Endodermal cell (in vitro differentiated cells): ENCODE measurements at regions not wholly inside any gene's neighbourhood (a gene's known extent, or its start where the extent isn't known, plus 50 kb on each side); places are given as distances from the start of the nearest gene placed in this dataset.

Source experiments
- DNase-seq: peaks from one replicate; pipeline ENCODE4 v3.0.0-alpha.2; 2017
- H3K27ac ChIP-seq: 2 replicates; pipeline ENCODE4 v1.5.1; 2013; ENCODE audit warnings: mild to moderate bottlenecking, low read depth, low read length, moderate library complexity
- H3K27me3 ChIP-seq: 2 replicates; pipeline ENCODE4 v1.6.1; 2013; ENCODE audit warnings: mild to moderate bottlenecking, low read length, moderate library complexity; ENCODE audit not compliant: insufficient read depth, control insufficient read depth, poor library complexity, severe bottlenecking
- H3K36me3 ChIP-seq: 2 replicates; pipeline ENCODE4 v1.7.0; 2013; ENCODE audit warnings: mild to moderate bottlenecking, low read length, moderate library complexity; ENCODE audit not compliant: control insufficient read depth, insufficient read depth
- H3K4me1 ChIP-seq: one replicate; pipeline ENCODE4 v1.7.0; 2013; ENCODE audit warnings: low read length; ENCODE audit not compliant: control insufficient read depth, insufficient read depth
- H3K4me3 ChIP-seq: 2 replicates; pipeline ENCODE4 v1.5.1; 2013; ENCODE audit warnings: mild to moderate bottlenecking, low read length, moderate library complexity
- H3K9ac ChIP-seq: 2 replicates; pipeline ENCODE4 v1.6.1; 2013; ENCODE audit warnings: mild to moderate bottlenecking, low read length, moderate library complexity; ENCODE audit not compliant: poor library complexity, severe bottlenecking; ENCODE audit errors: extremely low read depth
- H3K9me3 ChIP-seq: 2 replicates; pipeline ENCODE4 v1.6.1; 2013; ENCODE audit warnings: mild to moderate bottlenecking, low read length, moderate library complexity; ENCODE audit not compliant: control insufficient read depth
- H3K27ac Mint-ChIP-seq: 2 replicates; pipeline ENCODE4 v1.8.0; 2020; ENCODE audit warnings: mixed read lengths
- H3K27me3 Mint-ChIP-seq: 2 replicates; pipeline ENCODE4 v1.8.0; 2021; ENCODE audit warnings: mild to moderate bottlenecking, mixed read lengths; ENCODE audit not compliant: insufficient read depth
- H3K36me3 Mint-ChIP-seq: 2 replicates; pipeline ENCODE4 v1.8.0; 2020; ENCODE audit warnings: low read depth, mixed read lengths
- H3K4me1 Mint-ChIP-seq: 2 replicates; pipeline ENCODE4 v1.8.0; 2020; ENCODE audit warnings: mixed read lengths
- H3K4me3 Mint-ChIP-seq: 2 replicates; pipeline ENCODE4 v1.8.0; 2020; ENCODE audit warnings: mild to moderate bottlenecking, moderate library complexity, mixed read lengths
- H3K9me3 Mint-ChIP-seq: 2 replicates; pipeline ENCODE4 v1.8.0; 2020; ENCODE audit warnings: mild to moderate bottlenecking, mixed read lengths
- WGBS, 2 experiments: methylation state at CpG; one replicate each; pipeline versions ENCODE4 v1.1.5 to v1.1.7; 2013; ENCODE audit warnings: missing lambda C conversion rate in 2 of 2, mixed read lengths in 1 of 2; ENCODE audit not compliant: insufficient coverage in 1 of 2, insufficient read length in 1 of 2; 5-methylcytosine and 5-hydroxymethylcytosine counted together
- TF ChIP-seq, protein P1 (sequence below): fragments of 200-600 bp; sonication (generic); conservative IDR thresholded peaks from 2 replicates; pipeline ENCODE4 v1.5.0; 2021; ENCODE audit warnings: antibody characterized with exemption, mild to moderate bottlenecking

DNA sequence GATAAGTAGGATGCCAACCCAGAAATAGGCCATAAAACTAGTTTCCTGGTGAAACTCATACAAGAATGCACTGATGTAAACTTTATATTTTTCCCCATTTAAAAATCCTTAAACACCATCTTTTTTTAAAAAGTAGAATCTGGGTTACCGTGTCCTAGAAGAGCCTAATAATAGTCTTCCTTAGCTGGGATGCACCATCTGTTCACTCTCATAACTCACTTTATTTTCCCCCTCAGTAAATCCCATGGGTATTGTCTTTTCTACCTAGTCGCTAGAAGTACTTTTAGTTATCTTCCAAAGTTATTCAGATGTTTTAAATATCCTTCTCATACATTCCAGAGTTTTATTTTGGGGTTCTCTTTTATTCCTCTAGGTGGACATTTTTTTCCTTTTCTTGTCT lies 250.2 kb downstream of the PLA2G4A start:
- H3K27ac ChIP-seq, result no peak overlapping the region
- TF ChIP-seq, protein P1, sequence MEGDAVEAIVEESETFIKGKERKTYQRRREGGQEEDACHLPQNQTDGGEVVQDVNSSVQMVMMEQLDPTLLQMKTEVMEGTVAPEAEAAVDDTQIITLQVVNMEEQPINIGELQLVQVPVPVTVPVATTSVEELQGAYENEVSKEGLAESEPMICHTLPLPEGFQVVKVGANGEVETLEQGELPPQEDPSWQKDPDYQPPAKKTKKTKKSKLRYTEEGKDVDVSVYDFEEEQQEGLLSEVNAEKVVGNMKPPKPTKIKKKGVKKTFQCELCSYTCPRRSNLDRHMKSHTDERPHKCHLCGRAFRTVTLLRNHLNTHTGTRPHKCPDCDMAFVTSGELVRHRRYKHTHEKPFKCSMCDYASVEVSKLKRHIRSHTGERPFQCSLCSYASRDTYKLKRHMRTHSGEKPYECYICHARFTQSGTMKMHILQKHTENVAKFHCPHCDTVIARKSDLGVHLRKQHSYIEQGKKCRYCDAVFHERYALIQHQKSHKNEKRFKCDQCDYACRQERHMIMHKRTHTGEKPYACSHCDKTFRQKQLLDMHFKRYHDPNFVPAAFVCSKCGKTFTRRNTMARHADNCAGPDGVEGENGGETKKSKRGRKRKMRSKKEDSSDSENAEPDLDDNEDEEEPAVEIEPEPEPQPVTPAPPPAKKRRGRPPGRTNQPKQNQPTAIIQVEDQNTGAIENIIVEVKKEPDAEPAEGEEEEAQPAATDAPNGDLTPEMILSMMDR, result no peak
- H3K9ac ChIP-seq, result no peak overlapping the region
- H3K27ac Mint-ChIP-seq, result no peak overlapping the region
- H3K4me3 ChIP-seq, result no peak overlapping the region
- no peaks in the 10 kb centered on the region for H3K4me1 ChIP-seq
- H3K27me3 ChIP-seq, result no peaks in the 10 kb centered on the region
- H3K4me1 Mint-ChIP-seq, result no peaks in the 10 kb centered on the region
- peaks cover 9% of the 10 kb centered on the region for H3K9me3 Mint-ChIP-seq
- H3K36me3 ChIP-seq, result no peaks in the 10 kb centered on the region
- no peak for DNase-seq
- 86 to 100% methylated on average over 1 to 2 of the region's 2 CpGs for WGBS, 2 experiments
- H3K27me3 Mint-ChIP-seq, result no peaks in the 10 kb centered on the region
- no peak overlapping the region for H3K4me3 Mint-ChIP-seq
- H3K9me3 ChIP-seq, result peaks cover 10% of the 10 kb centered on the region
- no peaks in the 10 kb centered on the region for H3K36me3 Mint-ChIP-seq

DNA sequence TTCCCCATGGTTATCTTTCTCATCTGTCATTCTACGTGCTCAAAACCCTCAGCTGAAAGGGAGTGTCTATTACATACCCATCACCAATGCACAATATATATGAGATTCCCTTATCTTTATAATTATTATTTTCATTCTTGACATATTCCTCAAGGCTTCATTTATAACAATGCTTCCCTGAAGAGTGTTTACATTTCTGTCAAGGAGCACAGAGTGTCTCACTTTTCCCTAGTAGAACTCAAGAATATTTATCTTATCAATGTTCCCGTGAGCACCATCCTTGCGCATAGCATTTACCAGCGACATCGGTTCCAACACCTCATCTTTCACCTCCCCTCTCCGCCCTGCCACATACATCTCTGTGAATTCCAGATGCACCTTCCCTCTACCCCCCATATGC lies 250.6 kb downstream of the PLA2G4A start:
- no peak overlapping the region for H3K9ac ChIP-seq
- no peaks in the 10 kb centered on the region for H3K36me3 Mint-ChIP-seq
- no peak overlapping the region for H3K4me3 Mint-ChIP-seq
- H3K4me1 Mint-ChIP-seq, result no peaks in the 10 kb centered on the region
- no peaks in the 10 kb centered on the region for H3K4me1 ChIP-seq
- H3K27ac ChIP-seq, result no peak overlapping the region
- no peaks in the 10 kb centered on the region for H3K36me3 ChIP-seq
- peaks cover 7% of the 10 kb centered on the region for H3K9me3 Mint-ChIP-seq
- TF ChIP-seq, protein P1, result no peak
- H3K27me3 ChIP-seq, result no peaks in the 10 kb centered on the region
- WGBS, 2 experiments, result 94 to 95% methylated on average over 6 of the region's 6 CpGs
- no peaks in the 10 kb centered on the region for H3K27me3 Mint-ChIP-seq
- H3K27ac Mint-ChIP-seq, result no peak overlapping the region
- no peak overlapping the region for H3K4me3 ChIP-seq
- DNase-seq, result no peak
- peaks cover 8% of the 10 kb centered on the region for H3K9me3 ChIP-seq

DNA sequence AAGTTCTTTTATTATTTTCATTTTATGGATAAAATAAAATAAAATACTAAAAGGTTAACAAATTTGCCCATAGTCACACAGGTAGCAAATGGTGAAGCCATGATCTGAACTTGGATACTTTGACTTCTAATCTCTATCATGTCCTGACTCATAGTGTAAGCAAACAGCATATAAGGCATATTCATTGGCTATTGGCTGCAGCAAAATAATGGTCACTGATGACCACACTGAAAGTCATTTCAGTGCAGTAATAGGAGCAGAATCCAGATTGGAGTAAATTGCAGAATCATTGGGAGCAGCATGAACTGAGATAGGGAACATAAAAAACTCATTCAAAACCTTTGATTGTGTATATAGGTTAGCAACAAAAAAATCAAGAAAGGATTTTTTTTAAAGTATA lies 262.9 kb downstream of the PLA2G4A start:
- Histone ChIP-seq H3K4me1 (no peaks in the 10 kb centered on the region), H3K27me3 (no peaks in the 10 kb centered on the region), H3K4me3 (no peak overlapping the region), H3K36me3 (no peaks in the 10 kb centered on the region), H3K9me3 (peaks cover 6% of the 10 kb centered on the region), H3K9ac (no peak overlapping the region), H3K27ac (no peak overlapping the region)
- H3K4me3 Mint-ChIP-seq, result no peak overlapping the region
- TF ChIP-seq, protein P1, result no peak
- no peak overlapping the region for H3K27ac Mint-ChIP-seq
- H3K27me3 Mint-ChIP-seq, result no peaks in the 10 kb centered on the region
- no peaks in the 10 kb centered on the region for H3K36me3 Mint-ChIP-seq
- no peaks in the 10 kb centered on the region for H3K4me1 Mint-ChIP-seq
- H3K9me3 Mint-ChIP-seq, result peaks cover 25% of the 10 kb centered on the region
- DNase-seq, result no peak
